OCI-LY3 (cell line): ENCODE measurements at regions not wholly inside any gene's neighbourhood (a gene's known extent, or its start where the extent isn't known, plus 50 kb on each side); places are given as distances from the start of the nearest gene placed in this dataset.

Source experiments
- EZH2phosphoT487 ChIP-seq: fragments of 200-600 bp; shearing (Covaris generic); IDR thresholded peaks from 2 replicates; pipeline ENCODE4 v1.6.1; 2018; ENCODE audit warnings: antibody characterized with exemption, mixed run types, low read depth
- TF ChIP-seq, protein P1 (sequence below): fragments of 200-600, 300-600 bp; sonication (generic); IDR thresholded peaks from 2 replicates; pipeline ENCODE4 v1.5.1; 2014; ENCODE audit warnings: antibody characterized with exemption, low read length, low read depth

DNA sequence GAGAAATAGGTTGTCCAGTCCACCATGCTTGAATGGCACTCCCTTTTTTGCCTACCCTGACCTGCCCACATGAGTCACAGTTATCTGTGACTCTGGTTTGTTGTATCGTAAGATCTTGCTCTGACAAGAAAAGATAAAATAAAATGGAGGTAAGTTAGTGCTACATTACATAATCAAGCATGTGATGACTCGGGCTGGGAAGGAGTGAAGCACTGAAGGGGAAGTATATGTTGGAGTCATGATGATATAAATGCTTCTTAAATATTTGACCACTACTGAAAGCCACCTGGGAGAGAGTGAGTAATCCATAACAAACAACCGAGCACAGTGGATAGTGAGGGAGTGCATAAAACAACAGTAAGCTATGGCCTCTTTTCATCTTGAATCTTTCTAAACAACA lies 124.4 kb downstream of the SHOX2 start:
- TF ChIP-seq, protein P1, sequence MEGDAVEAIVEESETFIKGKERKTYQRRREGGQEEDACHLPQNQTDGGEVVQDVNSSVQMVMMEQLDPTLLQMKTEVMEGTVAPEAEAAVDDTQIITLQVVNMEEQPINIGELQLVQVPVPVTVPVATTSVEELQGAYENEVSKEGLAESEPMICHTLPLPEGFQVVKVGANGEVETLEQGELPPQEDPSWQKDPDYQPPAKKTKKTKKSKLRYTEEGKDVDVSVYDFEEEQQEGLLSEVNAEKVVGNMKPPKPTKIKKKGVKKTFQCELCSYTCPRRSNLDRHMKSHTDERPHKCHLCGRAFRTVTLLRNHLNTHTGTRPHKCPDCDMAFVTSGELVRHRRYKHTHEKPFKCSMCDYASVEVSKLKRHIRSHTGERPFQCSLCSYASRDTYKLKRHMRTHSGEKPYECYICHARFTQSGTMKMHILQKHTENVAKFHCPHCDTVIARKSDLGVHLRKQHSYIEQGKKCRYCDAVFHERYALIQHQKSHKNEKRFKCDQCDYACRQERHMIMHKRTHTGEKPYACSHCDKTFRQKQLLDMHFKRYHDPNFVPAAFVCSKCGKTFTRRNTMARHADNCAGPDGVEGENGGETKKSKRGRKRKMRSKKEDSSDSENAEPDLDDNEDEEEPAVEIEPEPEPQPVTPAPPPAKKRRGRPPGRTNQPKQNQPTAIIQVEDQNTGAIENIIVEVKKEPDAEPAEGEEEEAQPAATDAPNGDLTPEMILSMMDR: no peak
- no peak for TF ChIP-seq EZH2phosphoT487
